Naive thymus-derived CD4-positive, alpha-beta T cell (primary cell): ENCODE measurements at regions not wholly inside any gene's neighbourhood (a gene's known extent, or its start where the extent isn't known, plus 50 kb on each side); places are given as distances from the start of the nearest gene placed in this dataset.

Experiments
- ATAC-seq: fragments of 150-1000 bp; cut with Tn5 transposase; 2 replicates; pipeline ENCODE4 v1.10.0; 2021; ENCODE audit warnings: mild to moderate bottlenecking, moderate library complexity
- CTCF ChIA-PET: fragments of 350-600 bp; sonication (Branson Sonifier 250); formaldehyde crosslinking; loops from one replicate; lab custom pipeline; 2021; ENCODE audit warnings: antibody characterized with exemption; lab: Charles Lee
- POLR2A ChIA-PET: fragments of 350-600 bp; sonication (Branson Sonifier 250); formaldehyde crosslinking; loops from one replicate; lab custom pipeline; 2021; ENCODE audit warnings: antibody characterized with exemption, inconsistent platforms; lab: Charles Lee
- DNase-seq, 9 donors: peaks; one replicate each; pipeline versions ENCODE4 v3.0.0 to v3.0.0-alpha.2; 2020 to 2022; ENCODE audit warnings: mixed read lengths in 1 of 9
- H3K27ac ChIP-seq: one replicate; pipeline ENCODE4 v1.7.0; 2013; ENCODE audit warnings: mild to moderate bottlenecking, low read depth, low read length, moderate library complexity
- H3K27me3 ChIP-seq, 2 donors: one replicate each; pipeline ENCODE4 v1.7.0; 2013; ENCODE audit warnings: low read length in 2 of 2, mild to moderate bottlenecking in 2 of 2, moderate library complexity in 2 of 2; ENCODE audit not compliant: control insufficient read depth in 2 of 2, insufficient read depth in 2 of 2
- H3K36me3 ChIP-seq, 3 experiments: 1 replicate in 2 of 3; 2 replicates in 1 of 3; pipeline ENCODE4 v1.7.0; 2013; ENCODE audit warnings: low read length in 3 of 3, mild to moderate bottlenecking in 3 of 3, moderate library complexity in 1 of 3; ENCODE audit not compliant: insufficient read depth in 3 of 3, control insufficient read depth in 2 of 3
- H3K4me1 ChIP-seq, 2 donors: one replicate each; pipeline ENCODE4 v1.7.0; 2013; ENCODE audit warnings: low read length in 2 of 2, mild to moderate bottlenecking in 2 of 2, moderate library complexity in 1 of 2; ENCODE audit not compliant: control insufficient read depth in 2 of 2, insufficient read depth in 2 of 2
- H3K4me3 ChIP-seq: 2 replicates; pipeline ENCODE4 v1.7.0; 2013; ENCODE audit warnings: mild to moderate bottlenecking, low read length
- H3K9me3 ChIP-seq, 3 experiments: 1 replicate in 2 of 3; 2 replicates in 1 of 3; pipeline ENCODE4 v1.7.0; 2013; ENCODE audit warnings: low read length in 3 of 3; ENCODE audit not compliant: control insufficient read depth in 2 of 3
- H3K27ac Mint-ChIP-seq, 9 donors: one replicate each; pipeline ENCODE4 v1.8.0; 2020 to 2022; ENCODE audit warnings: mixed read lengths in 9 of 9, mild to moderate bottlenecking in 8 of 9, moderate library complexity in 5 of 9, inconsistent platforms in 2 of 9
- H3K27me3 Mint-ChIP-seq, 5 donors: one replicate each; pipeline ENCODE4 v1.8.0; 2021 to 2022; ENCODE audit warnings: mixed read lengths in 5 of 5, mild to moderate bottlenecking in 1 of 5
- H3K36me3 Mint-ChIP-seq, 5 donors: one replicate each; pipeline ENCODE4 v1.8.0; 2020 to 2022; ENCODE audit warnings: mixed read lengths in 5 of 5, mild to moderate bottlenecking in 3 of 5, inconsistent platforms in 1 of 5
- H3K4me1 Mint-ChIP-seq, 7 donors: one replicate each; pipeline ENCODE4 v1.8.0; 2020 to 2022; ENCODE audit warnings: mixed read lengths in 7 of 7, mild to moderate bottlenecking in 3 of 7, inconsistent platforms in 1 of 7
- H3K4me3 Mint-ChIP-seq, 10 donors: one replicate each; pipeline ENCODE4 v1.8.0; 2020 to 2022; ENCODE audit warnings: mild to moderate bottlenecking in 10 of 10, mixed read lengths in 10 of 10, moderate library complexity in 6 of 10, inconsistent platforms in 2 of 10
- H3K9me3 Mint-ChIP-seq, 11 donors: one replicate each; pipeline ENCODE4 v1.8.0; 2020 to 2022; ENCODE audit warnings: mixed read lengths in 11 of 11, mild to moderate bottlenecking in 4 of 11, inconsistent platforms in 1 of 11, moderate library complexity in 1 of 11
- intact Hi-C, 2 donors: fragments of 100-400 bp; cut with micrococcal nuclease; formaldehyde crosslinking; loops; one replicate each; pipeline ENCODE4 v1.15.1; 2023

DNA sequence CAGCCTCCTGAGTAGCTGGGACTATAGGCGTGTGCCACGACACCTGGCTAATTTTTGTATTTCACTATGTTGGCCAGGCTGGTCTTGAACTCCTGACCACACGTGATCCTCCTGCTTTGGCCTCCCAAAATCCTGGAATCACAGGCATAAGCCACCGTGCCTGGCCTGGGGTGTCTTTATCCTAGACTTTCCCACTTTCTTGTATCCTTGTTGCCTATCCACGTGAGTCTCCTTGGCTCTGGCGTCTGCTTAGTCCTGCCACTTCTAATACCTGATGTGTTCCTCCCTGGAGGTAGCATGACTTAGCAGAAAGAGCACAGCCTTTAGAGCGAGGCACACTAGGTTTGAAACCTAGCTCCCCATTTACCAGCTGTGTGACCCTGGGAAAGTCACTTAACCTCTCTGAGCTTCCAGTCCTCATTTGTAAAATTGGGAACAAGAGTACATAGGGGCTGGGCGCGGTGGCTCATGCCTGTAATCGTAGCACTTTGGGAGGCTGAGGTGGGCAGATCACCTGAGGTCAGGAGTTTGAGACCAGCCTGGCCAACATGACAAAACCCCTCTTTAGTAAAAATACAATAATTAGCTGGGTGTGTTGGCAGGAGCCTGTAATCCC lies 344.6 kb downstream of the TYW1 start:
- peaks cover 16 to 55% (median 25%) of the 10 kb centered on the region in 5 donors for H3K36me3 Mint-ChIP-seq
- Histone ChIP-seq H3K4me1 (no peaks in the 10 kb centered on the region), H3K4me3 (no peak overlapping the region), H3K27me3 (no peaks in the 10 kb centered on the region), H3K36me3 (peaks cover 0 to 12% (median 4%) of the 10 kb centered on the region in 3 experiments), H3K9me3 (peaks cover 0 to 5% (median 0%) of the 10 kb centered on the region in 3 experiments), H3K27ac (no peak overlapping the region)
- no peak overlapping the region for H3K4me3 Mint-ChIP-seq
- peaks cover 0 to 30% (median 3%) of the 10 kb centered on the region in 11 donors for H3K9me3 Mint-ChIP-seq
- peaks cover 0 to 5% (median 0%) of the 10 kb centered on the region in 7 donors for H3K4me1 Mint-ChIP-seq
- no peaks in the 10 kb centered on the region for H3K27me3 Mint-ChIP-seq
- no peak overlapping the region for H3K27ac Mint-ChIP-seq
- CTCF ChIA-PET, result no interaction called here
- POLR2A ChIA-PET, result no interaction called here
- DNase-seq, result no peak
- no peak for ATAC-seq
- intact Hi-C loops, result no loop called here

DNA sequence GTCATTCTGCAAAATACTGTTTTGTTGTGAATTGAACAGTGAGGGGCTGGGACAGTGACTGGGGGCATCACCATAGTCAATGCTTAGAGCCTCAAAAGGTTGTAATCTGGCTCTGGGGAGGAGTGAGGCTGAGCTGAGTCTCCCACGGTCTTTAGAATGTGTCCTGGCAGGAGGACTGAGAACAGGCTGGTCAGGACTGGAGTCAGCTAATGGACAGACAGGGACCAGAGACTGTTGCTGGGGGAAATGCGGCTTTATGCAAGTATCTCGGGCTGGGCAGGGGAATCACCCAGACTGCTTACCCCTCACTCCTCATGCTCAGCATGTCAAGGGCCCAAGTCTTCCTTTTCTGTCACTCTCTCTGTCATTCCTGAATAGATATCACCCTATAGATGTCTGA lies 346.5 kb downstream of the TYW1 start:
- peaks cover 0 to 5% (median 0%) of the 10 kb centered on the region in 7 donors for H3K4me1 Mint-ChIP-seq
- POLR2A ChIA-PET, result no interaction called here
- peaks cover 16 to 60% (median 25%) of the 10 kb centered on the region in 5 donors for H3K36me3 Mint-ChIP-seq
- H3K27me3 Mint-ChIP-seq, result no peaks in the 10 kb centered on the region
- H3K27ac ChIP-seq, result no peak overlapping the region
- no peak overlapping the region for H3K27ac Mint-ChIP-seq
- H3K4me1 ChIP-seq, result no peaks in the 10 kb centered on the region
- intact Hi-C loops, result no loop called here
- DNase-seq, result no peak
- H3K4me3 ChIP-seq, result no peak overlapping the region
- H3K9me3 Mint-ChIP-seq, result peaks cover 0 to 30% (median 3%) of the 10 kb centered on the region in 11 donors
- ATAC-seq, result no peak
- H3K9me3 ChIP-seq, result peaks cover 0 to 5% (median 0%) of the 10 kb centered on the region in 3 experiments
- H3K4me3 Mint-ChIP-seq, result no peak overlapping the region
- CTCF ChIA-PET, result no interaction called here
- peaks cover 0 to 12% (median 4%) of the 10 kb centered on the region in 3 experiments for H3K36me3 ChIP-seq
- H3K27me3 ChIP-seq, result no peaks in the 10 kb centered on the region

DNA sequence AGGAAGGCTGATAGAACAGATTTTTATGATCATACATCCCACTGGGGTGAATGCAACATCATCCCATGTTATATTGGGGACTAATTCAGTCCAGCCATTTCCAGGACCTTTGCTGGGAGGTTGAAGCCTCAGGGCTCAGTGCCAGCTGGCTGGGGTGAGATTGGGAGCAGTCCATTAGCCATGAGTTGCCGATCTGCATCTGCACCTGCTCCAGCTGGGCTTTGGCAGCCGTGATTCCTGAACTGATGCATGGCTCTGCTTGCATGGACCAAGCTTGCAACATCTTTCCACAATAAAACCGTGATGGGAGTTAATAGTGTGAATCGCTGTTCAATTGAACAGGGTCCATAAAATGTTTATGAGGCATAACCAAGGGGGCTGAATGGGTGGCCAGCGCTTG lies 346.9 kb downstream of the TYW1 start:
- ChIA-PET CTCF (no interaction called here), POLR2A (no interaction called here)
- H3K27ac Mint-ChIP-seq, result no peak overlapping the region
- H3K36me3 ChIP-seq, result peaks cover 0 to 12% (median 4%) of the 10 kb centered on the region in 3 experiments
- no peaks in the 10 kb centered on the region for H3K27me3 Mint-ChIP-seq
- no peaks in the 10 kb centered on the region for H3K27me3 ChIP-seq
- ATAC-seq (no peak), DNase-seq (no peak)
- no peak overlapping the region for H3K27ac ChIP-seq
- H3K4me1 ChIP-seq, result no peaks in the 10 kb centered on the region
- peaks cover 0 to 5% (median 0%) of the 10 kb centered on the region in 3 experiments for H3K9me3 ChIP-seq
- intact Hi-C loops, result no loop called here
- H3K4me1 Mint-ChIP-seq, result peaks cover 0 to 5% (median 0%) of the 10 kb centered on the region in 7 donors
- H3K4me3 ChIP-seq, result no peak overlapping the region
- peaks cover 0 to 30% (median 3%) of the 10 kb centered on the region in 11 donors for H3K9me3 Mint-ChIP-seq
- H3K36me3 Mint-ChIP-seq, result peaks cover 16 to 60% (median 25%) of the 10 kb centered on the region in 5 donors
- no peak overlapping the region for H3K4me3 Mint-ChIP-seq

DNA sequence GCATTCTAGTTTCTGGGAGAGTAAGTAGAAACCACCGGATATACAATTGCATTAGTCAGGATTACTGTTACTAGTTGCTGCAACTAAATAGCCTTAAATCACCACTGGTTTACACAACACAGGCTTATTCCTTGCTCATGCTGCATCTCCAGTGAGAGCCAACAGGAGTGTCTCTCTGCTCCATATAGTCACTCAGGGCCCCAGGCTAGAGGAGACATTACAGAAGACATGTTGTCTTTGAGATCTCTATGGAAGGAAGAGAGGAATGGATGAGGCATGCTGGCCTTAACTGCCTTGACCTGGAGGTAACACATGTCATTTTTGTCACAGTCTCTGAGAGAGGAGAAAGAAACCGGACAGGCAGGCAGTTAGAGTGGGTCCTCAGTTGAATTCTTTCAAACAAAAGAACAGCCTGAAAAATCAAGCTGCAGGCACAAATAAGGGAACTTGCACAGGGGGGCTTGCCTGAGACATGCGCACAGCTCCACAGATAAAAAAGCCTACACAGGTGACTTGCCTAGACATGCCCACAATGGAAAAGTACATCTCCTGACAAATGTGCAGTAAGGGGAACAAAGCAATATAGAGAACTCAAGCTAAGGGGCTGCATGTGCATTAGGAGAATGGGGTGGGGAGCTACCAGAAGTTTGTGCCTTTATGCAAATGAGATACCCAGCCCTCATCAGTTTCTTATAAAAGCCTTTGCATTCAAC lies 348.0 kb downstream of the TYW1 start:
- POLR2A ChIA-PET, result no interaction called here
- no peaks in the 10 kb centered on the region for H3K27me3 Mint-ChIP-seq
- H3K36me3 Mint-ChIP-seq, result peaks cover 16 to 53% (median 25%) of the 10 kb centered on the region in 5 donors

DNA sequence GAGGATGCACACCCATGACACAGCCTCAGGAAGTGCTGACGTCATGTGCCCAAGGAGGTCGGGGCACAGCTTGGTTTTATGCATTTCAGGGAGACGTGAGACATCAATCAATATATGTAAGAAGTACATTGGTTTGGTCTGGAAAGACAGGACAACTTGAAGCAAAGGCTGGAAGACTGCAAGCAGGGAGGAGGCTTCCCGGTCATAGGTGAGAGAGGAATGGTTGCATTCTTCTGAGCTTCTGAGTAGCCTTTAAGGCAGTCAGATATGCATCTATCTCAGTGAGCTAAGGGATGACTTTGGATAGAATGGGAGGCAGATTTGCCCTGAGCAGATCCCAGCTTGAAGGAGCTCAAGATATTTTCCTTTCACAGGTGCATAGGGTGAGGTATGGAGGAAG lies 349.5 kb downstream of the TYW1 start:
- H3K4me1 ChIP-seq, result no peaks in the 10 kb centered on the region
- no peaks in the 10 kb centered on the region for H3K27me3 ChIP-seq
- H3K36me3 Mint-ChIP-seq, result peaks cover 13 to 52% (median 20%) of the 10 kb centered on the region in 5 donors
- ChIA-PET CTCF (no interaction called here), POLR2A (no interaction called here)
- H3K9me3 Mint-ChIP-seq, result peaks cover 0 to 30% (median 3%) of the 10 kb centered on the region in 11 donors
- H3K36me3 ChIP-seq, result peaks cover 0 to 4% (median 4%) of the 10 kb centered on the region in 3 experiments
- no peak overlapping the region for H3K4me3 Mint-ChIP-seq
- H3K4me3 ChIP-seq, result no peak overlapping the region
- no peak overlapping the region for H3K27ac ChIP-seq
- ATAC-seq (no peak), DNase-seq (no peak)
- H3K27me3 Mint-ChIP-seq, result no peaks in the 10 kb centered on the region
- peaks cover 0 to 5% (median 0%) of the 10 kb centered on the region in 3 experiments for H3K9me3 ChIP-seq
- peak overlapping the region in 1 of 9 donors; percentile 11 for H3K27ac Mint-ChIP-seq
- intact Hi-C loops, result no loop called here
- H3K4me1 Mint-ChIP-seq, result peaks cover 0 to 5% (median 0%) of the 10 kb centered on the region in 7 donors

More for the DNA sequence above, 348.0 kb downstream of the TYW1 start:
- Histone ChIP-seq H3K27me3 (no peaks in the 10 kb centered on the region), H3K27ac (no peak overlapping the region), H3K36me3 (peaks cover 0 to 9% (median 4%) of the 10 kb centered on the region in 3 experiments), H3K4me1 (no peaks in the 10 kb centered on the region), H3K9me3 (peaks cover 0 to 5% (median 0%) of the 10 kb centered on the region in 3 experiments), H3K4me3 (no peak overlapping the region)
- DNase-seq, result no peak
- Mint-ChIP-seq H3K4me1 (peaks cover 0 to 5% (median 0%) of the 10 kb centered on the region in 7 donors), H3K27ac (no peak overlapping the region), H3K9me3 (peaks cover 0 to 30% (median 3%) of the 10 kb centered on the region in 11 donors), H3K4me3 (no peak overlapping the region)
- ATAC-seq, result no peak
- intact Hi-C loops, result no loop called here
- CTCF ChIA-PET, result no interaction called here

DNA sequence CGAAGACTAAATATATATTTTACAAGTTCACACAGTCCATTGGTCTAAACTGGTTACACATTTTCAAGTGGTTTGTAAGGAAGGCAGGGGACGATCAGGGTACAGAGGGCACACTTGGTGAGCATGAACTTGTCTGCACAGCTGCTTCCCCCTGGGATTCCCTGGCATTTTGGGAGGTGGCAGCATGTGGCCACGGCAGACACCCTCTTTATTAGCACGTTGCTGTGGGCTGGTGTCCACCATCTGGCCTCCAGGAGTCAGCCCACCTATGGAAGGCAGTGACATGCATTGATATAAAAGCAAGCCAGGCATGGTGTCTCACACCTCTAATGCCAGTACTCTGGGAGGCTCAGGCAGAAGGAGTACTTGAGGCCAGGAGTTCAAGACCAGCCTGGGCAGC lies 350.2 kb downstream of the TYW1 start:
- POLR2A ChIA-PET, result interaction anchor here (0.5 kb wide), 1 partner anchor 245 kb away, joined by 3 read pairs; no protein-coding TSS in a partner anchor
- Mint-ChIP-seq H3K9me3 (peaks cover 0 to 30% (median 3%) of the 10 kb centered on the region in 11 donors), H3K4me1 (peaks cover 0 to 5% (median 0%) of the 10 kb centered on the region in 7 donors), H3K4me3 (no peak overlapping the region), H3K36me3 (peaks cover 13 to 52% (median 20%) of the 10 kb centered on the region in 5 donors), H3K27me3 (no peaks in the 10 kb centered on the region), H3K27ac (no peak overlapping the region)
- Histone ChIP-seq H3K27ac (no peak overlapping the region), H3K36me3 (peaks cover 0 to 4% (median under 1%) of the 10 kb centered on the region in 3 experiments), H3K4me3 (no peak overlapping the region), H3K4me1 (no peaks in the 10 kb centered on the region), H3K9me3 (peaks cover 0 to 5% (median 0%) of the 10 kb centered on the region in 3 experiments), H3K27me3 (no peaks in the 10 kb centered on the region)
- intact Hi-C loops, result no loop called here
- DNase-seq (no peak), ATAC-seq (no peak)
- CTCF ChIA-PET, result no interaction called here
